HepG2 (cell line): ENCODE measurements at regions not wholly inside any gene's neighbourhood (a gene's known extent, or its start where the extent isn't known, plus 50 kb on each side); places are given as distances from the start of the nearest gene placed in this dataset.
A peak's percentile ranks its signal among the peaks of the same experiment; 100 is the strongest.

Experiments used
- BRCA1 ChIP-seq: sonication (generic); formaldehyde crosslinking; IDR thresholded peaks from 2 replicates; pipeline ENCODE4 v1.4.0; 2020; ENCODE audit warnings: missing genetic modification reagents
- ERF ChIP-seq: IDR thresholded peaks from 2 replicates; pipeline ENCODE4 v1.6.1; 2018; ENCODE audit warnings: missing biosample characterization, missing genetic modification reagents
- GFI1 ChIP-seq: sonication (generic); formaldehyde crosslinking; IDR thresholded peaks from 2 replicates; pipeline ENCODE4 v1.5.0; 2020; ENCODE audit warnings: missing genetic modification reagents, mild to moderate bottlenecking, borderline replicate concordance
- HMGA1 ChIP-seq: sonication (generic); formaldehyde crosslinking; conservative IDR thresholded peaks from 2 replicates; pipeline ENCODE4 v1.4.0; 2020; ENCODE audit warnings: missing genetic modification reagents
- KDM3A ChIP-seq: IDR thresholded peaks from 2 replicates; pipeline ENCODE4 v1.6.1; 2018; ENCODE audit warnings: low read depth, missing compliant biosample characterization
- MTA1 ChIP-seq: sonication (generic); formaldehyde crosslinking; IDR thresholded peaks from 2 replicates; pipeline ENCODE4 v1.4.0; 2020; ENCODE audit warnings: missing genetic modification reagents, mild to moderate bottlenecking, borderline replicate concordance
- NFIB ChIP-seq: sonication (generic); formaldehyde crosslinking; IDR thresholded peaks from 2 replicates; pipeline ENCODE4 v1.9.0; 2021; ENCODE audit warnings: missing genetic modification reagents, mild to moderate bottlenecking, borderline replicate concordance
- PITX1 ChIP-seq: sonication (generic); formaldehyde crosslinking; IDR thresholded peaks from 2 replicates; pipeline ENCODE4 v1.5.1; 2020; ENCODE audit warnings: mild to moderate bottlenecking, missing genetic modification reagents
- RAD51 ChIP-seq: fragments of 450-650 bp; IDR thresholded peaks from 2 replicates; pipeline ENCODE4 v1.6.1; 2016; ENCODE audit warnings: borderline replicate concordance
- SOX5 ChIP-seq: IDR thresholded peaks from 2 replicates; pipeline ENCODE4 v1.6.1; 2016; ENCODE audit warnings: borderline replicate concordance
- SP5 ChIP-seq: IDR thresholded peaks from 2 replicates; pipeline ENCODE4 v1.6.1; 2016; ENCODE audit warnings: low read depth, borderline replicate concordance
- USF2 ChIP-seq, 2 experiments: sonication (generic) in 1 of 2; formaldehyde crosslinking in 1 of 2; IDR thresholded peaks; 2 replicates each; pipeline versions ENCODE4 v1.5.1 to v1.6.1; 2011 to 2020; ENCODE audit warnings: borderline replicate concordance in 1 of 2, low read depth in 1 of 2, low read length in 1 of 2, mild to moderate bottlenecking in 1 of 2, missing genetic modification reagents in 1 of 2, moderate library complexity in 1 of 2
- ZNF362 ChIP-seq: sonication (generic); formaldehyde crosslinking; IDR thresholded peaks from 2 replicates; pipeline ENCODE4 v1.4.0; 2020; ENCODE audit warnings: missing genetic modification reagents, mild to moderate bottlenecking, borderline replicate concordance
- ZNF451 ChIP-seq: sonication (generic); formaldehyde crosslinking; IDR thresholded peaks from 2 replicates; pipeline ENCODE4 v1.5.0; 2020; ENCODE audit warnings: mild to moderate bottlenecking, missing genetic modification reagents
- ZNF644 ChIP-seq: IDR thresholded peaks from 2 replicates; pipeline ENCODE4 v1.6.1; 2016; ENCODE audit warnings: low read depth
- ZNF687 ChIP-seq: sonication (generic); formaldehyde crosslinking; IDR thresholded peaks from 2 replicates; pipeline ENCODE4 v1.5.1; 2020; ENCODE audit warnings: mild to moderate bottlenecking, missing genetic modification reagents, moderate library complexity
- TF ChIP-seq, protein P1 (sequence below): sonication (generic); formaldehyde crosslinking; conservative IDR thresholded peaks from 2 replicates; pipeline ENCODE4 v1.4.0; 2020; ENCODE audit warnings: missing genetic modification reagents
- TF ChIP-seq, protein P2 (sequence below): sonication (generic); formaldehyde crosslinking; IDR thresholded peaks from 2 replicates; pipeline ENCODE4 v1.8.0; 2022; ENCODE audit warnings: mild to moderate bottlenecking, missing genetic modification reagents

- TF ChIP-seq ZNF451 (CRISPR knock-in tag) (no peak), GFI1 (CRISPR knock-in tag) (0 out of 2 replicates have a peak, but pooled peaks have one; percentile 25), HMGA1 (CRISPR knock-in tag) (no peak), NFIB (no peak), SOX5 (CRISPR knock-in tag) (peak; percentile 45; the same call in 1 of the 2 replicates), KDM3A (no peak), SP5 (CRISPR knock-in tag) (peak; percentile 95), ZNF362 (peak; percentile 40; the same call in 1 of the 2 replicates), ZNF687 (CRISPR knock-in tag) (0 out of 2 replicates have a peak, but pooled peaks have one; percentile 0), ZNF644 (CRISPR knock-in tag) (peak; percentile 77), MTA1 (CRISPR knock-in tag) (no peak), BRCA1 (CRISPR knock-in tag) (no peak), RAD51 (peak; percentile 65; the same call in 1 of the 2 replicates), ERF (CRISPR knock-in tag) (peak; percentile 37; the same call in 1 of the 2 replicates), PITX1 (CRISPR knock-in tag) (0 out of 2 replicates have a peak, but pooled peaks have one; percentile 55), USF2 (IDR thresholded peaks at IDR 0.05; ENCODE audit: low read depth, low read length) (peak; percentile 65), USF2 (CRISPR knock-in tag; IDR thresholded peaks at IDR 0.05; ENCODE audit: borderline replicate concordance) (peak; percentile 83; the same call in 1 of the 2 replicates)
- TF ChIP-seq, protein P1, sequence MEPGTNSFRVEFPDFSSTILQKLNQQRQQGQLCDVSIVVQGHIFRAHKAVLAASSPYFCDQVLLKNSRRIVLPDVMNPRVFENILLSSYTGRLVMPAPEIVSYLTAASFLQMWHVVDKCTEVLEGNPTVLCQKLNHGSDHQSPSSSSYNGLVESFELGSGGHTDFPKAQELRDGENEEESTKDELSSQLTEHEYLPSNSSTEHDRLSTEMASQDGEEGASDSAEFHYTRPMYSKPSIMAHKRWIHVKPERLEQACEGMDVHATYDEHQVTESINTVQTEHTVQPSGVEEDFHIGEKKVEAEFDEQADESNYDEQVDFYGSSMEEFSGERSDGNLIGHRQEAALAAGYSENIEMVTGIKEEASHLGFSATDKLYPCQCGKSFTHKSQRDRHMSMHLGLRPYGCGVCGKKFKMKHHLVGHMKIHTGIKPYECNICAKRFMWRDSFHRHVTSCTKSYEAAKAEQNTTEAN (CRISPR knock-in tag): no peak
- TF ChIP-seq, protein P2, sequence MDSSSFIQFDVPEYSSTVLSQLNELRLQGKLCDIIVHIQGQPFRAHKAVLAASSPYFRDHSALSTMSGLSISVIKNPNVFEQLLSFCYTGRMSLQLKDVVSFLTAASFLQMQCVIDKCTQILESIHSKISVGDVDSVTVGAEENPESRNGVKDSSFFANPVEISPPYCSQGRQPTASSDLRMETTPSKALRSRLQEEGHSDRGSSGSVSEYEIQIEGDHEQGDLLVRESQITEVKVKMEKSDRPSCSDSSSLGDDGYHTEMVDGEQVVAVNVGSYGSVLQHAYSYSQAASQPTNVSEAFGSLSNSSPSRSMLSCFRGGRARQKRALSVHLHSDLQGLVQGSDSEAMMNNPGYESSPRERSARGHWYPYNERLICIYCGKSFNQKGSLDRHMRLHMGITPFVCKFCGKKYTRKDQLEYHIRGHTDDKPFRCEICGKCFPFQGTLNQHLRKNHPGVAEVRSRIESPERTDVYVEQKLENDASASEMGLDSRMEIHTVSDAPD (CRISPR knock-in tag): no peak
These were observed 68.3 kb upstream of the NPAS1 start (continued) for GRCh38 chr19:46951171-46951986.
